ENCODE measurements at regions not wholly inside any gene's neighbourhood (a gene's known extent, or its start where the extent isn't known, plus 50 kb on each side); places are given as distances from the start of the nearest gene placed in this dataset.

DNA sequence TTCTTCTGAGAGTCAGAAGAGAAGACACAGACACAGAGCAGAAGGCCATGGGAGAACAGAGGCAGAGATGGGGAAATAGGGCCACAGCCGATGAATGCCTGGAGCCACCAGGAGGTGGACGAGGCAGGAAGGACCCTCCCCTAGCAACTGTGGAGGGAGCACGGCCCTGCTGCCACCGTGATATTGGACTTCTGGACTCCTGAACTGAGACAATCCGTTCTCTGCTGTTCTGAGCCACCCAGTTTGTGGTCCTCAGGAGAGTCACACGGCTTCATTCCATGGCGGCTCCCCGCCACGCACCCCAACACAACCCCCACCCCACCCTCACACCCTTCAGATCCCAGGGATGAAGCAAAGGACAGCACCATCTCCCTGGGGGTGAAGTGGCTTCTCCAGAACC is 338.1 kb downstream of the CTTN start:
- no peak overlapping the region for H3K4me3 ChIP-seq (ENCODE audit: low read depth, low read length)
- TF ChIP-seq, protein P1, sequence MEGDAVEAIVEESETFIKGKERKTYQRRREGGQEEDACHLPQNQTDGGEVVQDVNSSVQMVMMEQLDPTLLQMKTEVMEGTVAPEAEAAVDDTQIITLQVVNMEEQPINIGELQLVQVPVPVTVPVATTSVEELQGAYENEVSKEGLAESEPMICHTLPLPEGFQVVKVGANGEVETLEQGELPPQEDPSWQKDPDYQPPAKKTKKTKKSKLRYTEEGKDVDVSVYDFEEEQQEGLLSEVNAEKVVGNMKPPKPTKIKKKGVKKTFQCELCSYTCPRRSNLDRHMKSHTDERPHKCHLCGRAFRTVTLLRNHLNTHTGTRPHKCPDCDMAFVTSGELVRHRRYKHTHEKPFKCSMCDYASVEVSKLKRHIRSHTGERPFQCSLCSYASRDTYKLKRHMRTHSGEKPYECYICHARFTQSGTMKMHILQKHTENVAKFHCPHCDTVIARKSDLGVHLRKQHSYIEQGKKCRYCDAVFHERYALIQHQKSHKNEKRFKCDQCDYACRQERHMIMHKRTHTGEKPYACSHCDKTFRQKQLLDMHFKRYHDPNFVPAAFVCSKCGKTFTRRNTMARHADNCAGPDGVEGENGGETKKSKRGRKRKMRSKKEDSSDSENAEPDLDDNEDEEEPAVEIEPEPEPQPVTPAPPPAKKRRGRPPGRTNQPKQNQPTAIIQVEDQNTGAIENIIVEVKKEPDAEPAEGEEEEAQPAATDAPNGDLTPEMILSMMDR (IDR thresholded peaks at IDR 0.05; ENCODE audit: borderline replicate concordance, insufficient read depth, low read depth, low read length), result no peak

DNA sequence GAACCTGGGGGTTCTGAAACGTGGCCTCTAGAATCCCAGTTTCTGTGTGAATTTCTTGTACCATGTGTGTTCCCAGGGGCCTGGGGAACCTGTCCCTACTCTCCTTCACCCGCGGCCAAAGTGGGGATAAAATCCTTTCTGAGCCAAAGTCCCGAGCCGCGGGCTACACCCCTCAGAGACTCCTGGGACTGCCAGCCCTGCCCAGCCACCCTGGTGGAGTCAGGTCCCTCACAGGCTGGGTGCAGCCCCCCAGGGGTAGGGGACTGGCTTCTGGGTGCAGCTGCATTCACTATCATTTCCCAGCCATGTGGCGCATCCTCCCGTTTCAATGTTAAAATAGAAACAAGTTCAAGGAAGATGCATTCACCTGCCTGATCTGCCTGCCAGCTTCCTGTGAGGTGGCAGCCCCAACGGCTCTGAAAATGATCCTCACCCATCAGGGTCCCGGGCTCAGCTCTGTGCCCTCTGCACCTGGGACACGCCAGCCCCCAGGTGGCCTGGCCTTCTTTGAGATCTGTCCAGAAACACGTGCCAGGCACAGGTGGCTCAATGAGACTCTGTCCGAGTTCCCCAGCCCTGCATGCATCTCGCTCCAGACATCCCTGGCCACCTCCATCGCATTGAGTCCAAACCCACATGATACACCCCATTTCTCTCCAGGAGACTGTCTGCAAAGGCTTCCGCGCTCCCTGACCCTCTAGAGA is 338.8 kb downstream of the CTTN start:
- no peak overlapping the region for H3K4me3 ChIP-seq (ENCODE audit: low read depth, low read length)
- TF ChIP-seq, protein P1 (IDR thresholded peaks at IDR 0.05; ENCODE audit: borderline replicate concordance, insufficient read depth, low read depth, low read length), result no peak

DNA sequence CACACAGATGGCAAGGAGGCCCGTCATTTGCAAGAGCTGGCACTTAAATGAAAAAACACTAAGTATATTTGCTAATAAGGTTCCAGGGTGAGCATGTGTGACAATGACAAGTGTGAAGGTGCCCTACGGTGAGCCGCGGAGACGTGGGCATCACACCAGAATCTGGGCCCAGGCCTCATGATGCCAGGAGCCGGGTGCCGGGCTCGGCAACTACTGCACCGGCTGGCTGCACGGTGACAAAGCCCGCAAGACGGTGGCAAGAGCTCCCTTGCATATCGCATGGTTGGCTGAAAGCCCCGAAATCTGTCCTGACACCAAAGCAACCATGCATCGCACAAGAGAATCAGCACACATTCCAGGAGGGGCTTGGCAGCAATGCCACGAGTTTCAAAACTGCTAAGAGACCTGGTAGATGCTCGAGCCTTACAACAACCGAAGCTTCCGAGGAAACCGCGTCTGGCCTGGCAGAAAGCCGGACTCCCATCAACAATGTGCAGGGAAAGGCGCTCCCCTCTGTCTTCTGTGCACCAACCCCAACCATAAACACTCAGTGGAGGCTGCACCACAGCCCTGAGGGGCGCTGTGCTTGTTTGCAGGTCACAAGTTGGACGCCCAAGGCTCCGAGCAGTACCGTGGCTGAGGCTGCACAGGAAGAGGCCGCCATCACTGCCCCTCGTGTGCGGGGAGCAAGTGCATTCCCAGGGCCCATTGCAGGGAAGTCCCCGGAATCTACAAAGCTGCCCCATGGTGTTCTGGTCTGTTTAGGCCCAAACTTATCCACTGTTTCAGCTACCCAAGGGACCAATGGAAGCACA is 339.7 kb downstream of the CTTN start:
- no peak overlapping the region for H3K4me3 ChIP-seq (ENCODE audit: low read depth, low read length)
- TF ChIP-seq, protein P1 (IDR thresholded peaks at IDR 0.05; ENCODE audit: borderline replicate concordance, insufficient read depth, low read depth, low read length), result no peak

DNA sequence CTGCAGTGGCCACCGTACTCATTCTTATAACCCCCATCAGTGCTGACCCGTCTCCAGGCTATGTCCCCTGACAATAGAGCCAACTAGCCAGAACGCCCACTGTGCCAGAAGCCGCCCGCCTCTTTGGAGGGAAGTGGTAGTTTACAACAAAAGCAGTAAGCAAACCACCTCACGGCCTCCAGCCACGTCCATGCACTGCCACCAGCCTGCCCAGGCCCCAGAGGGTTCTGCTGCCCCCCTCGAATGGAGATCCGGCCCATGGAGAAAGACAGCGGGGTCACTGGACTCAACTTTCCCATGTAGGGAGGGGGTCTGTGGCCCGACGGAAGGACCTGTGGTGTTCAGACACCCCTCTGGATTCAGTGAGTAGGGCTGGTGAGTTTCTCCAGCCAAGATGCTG is 340.3 kb downstream of the CTTN start:
- H3K4me3 ChIP-seq (ENCODE audit: low read depth, low read length), result no peak overlapping the region
- TF ChIP-seq, protein P1 (IDR thresholded peaks at IDR 0.05; ENCODE audit: borderline replicate concordance, insufficient read depth, low read depth, low read length), result no peak

DNA sequence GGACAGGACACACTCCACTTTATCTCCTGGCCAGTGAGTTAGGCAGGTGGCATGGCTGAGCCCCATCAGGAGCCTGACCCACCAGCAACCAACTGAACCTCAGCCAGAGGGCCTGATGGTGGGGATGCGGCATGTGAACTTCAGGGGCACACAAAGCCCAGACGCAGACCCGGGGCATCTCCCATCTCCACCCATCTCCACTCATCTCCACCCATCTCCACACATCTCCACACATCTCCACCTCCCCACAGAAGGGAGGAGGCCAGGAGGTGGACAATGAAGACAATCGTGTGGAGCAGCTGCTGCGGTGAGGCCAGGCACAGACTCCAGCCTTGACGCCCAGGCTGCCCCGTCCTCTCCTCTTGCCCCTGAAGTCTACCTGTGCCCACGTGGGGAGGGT is 340.8 kb downstream of the CTTN start:
- TF ChIP-seq, protein P1 (IDR thresholded peaks at IDR 0.05; ENCODE audit: borderline replicate concordance, insufficient read depth, low read depth, low read length), result no peak
- H3K4me3 ChIP-seq (ENCODE audit: low read depth, low read length), result no peak overlapping the region

DNA sequence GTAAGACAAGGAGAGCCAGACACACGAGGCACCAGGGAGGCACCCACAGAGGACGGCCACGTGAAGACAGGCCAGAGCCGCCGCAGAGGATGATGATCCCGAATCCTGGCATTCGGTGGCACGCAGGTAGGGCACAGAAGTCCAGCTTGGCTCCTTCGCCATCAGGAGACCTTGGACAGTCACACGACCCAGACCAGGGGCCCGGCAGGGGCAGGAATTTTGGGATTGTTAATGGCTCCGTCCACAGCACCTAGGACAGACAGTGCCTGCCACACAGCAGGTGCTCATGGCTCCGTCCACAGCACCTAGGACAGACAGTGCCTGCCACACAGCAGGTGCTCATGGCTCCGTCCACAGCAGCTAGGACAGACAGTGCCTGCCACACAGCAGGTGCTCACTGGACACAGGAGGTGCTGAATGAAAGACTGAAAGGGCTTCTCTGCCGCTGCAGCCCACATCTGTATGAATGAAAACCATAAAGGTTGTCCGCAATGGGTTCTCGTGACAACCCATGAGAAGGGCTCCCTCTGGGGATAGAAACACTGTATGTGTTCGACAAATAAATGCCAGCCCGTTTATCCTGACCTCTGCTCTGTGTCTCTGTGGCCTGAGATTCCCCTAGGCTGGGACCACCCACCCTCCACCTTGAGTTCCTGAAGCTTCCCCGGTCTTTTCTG is 341.6 kb downstream of the CTTN start:
- H3K4me3 ChIP-seq (ENCODE audit: low read depth, low read length), result no peak overlapping the region
- TF ChIP-seq, protein P1 (IDR thresholded peaks at IDR 0.05; ENCODE audit: borderline replicate concordance, insufficient read depth, low read depth, low read length), result no peak
